ENCODE measurements at regions not wholly inside any gene's neighbourhood (a gene's known extent, or its start where the extent isn't known, plus 50 kb on each side); places are given as distances from the start of the nearest gene placed in this dataset.

GRCh38 chr2:207408086-207408794 is 121.5 kb upstream of the CREB1 start:
- Histone ChIP-seq H4K20me1 (ENCODE audit: insufficient read depth, low read length, poor library complexity, severe bottlenecking) (no peaks in the 10 kb centered on the region), H3K9me3 (ENCODE audit: insufficient read depth, low read depth, low read length) (no peaks in the 10 kb centered on the region), H3K4me1 (ENCODE audit: insufficient read depth, low read length, poor library complexity, severe bottlenecking) (peaks cover 5% of the 10 kb centered on the region), H3K36me3 (ENCODE audit: insufficient read depth, low read length) (no peaks in the 10 kb centered on the region), H3K9ac (ENCODE audit: low read depth, low read length, poor library complexity, severe bottlenecking) (no peak overlapping the region), H3K9me2 (replicated peaks; ENCODE audit: low read depth, low read length) (no peaks in the 10 kb centered on the region), H3K4me3 (ENCODE audit: low read length, poor library complexity, severe bottlenecking) (no peak overlapping the region), H3K4me2 (ENCODE audit: low read depth, low read length, poor library complexity, severe bottlenecking) (no peak overlapping the region), H3K79me2 (ENCODE audit: insufficient read depth, low read length) (no peaks in the 10 kb centered on the region), H3K27me3 (ENCODE audit: insufficient read depth, low read length, poor library complexity, severe bottlenecking) (no peaks in the 10 kb centered on the region), H2AFZ (ENCODE audit: low read length) (no peak overlapping the region; the same call in 1 of the 2 replicates), H3F3A (ENCODE audit: low read depth) (no peaks in the 10 kb centered on the region)
- no peak for TF ChIP-seq CTCF (conservative IDR thresholded peaks at IDR 0.05; ENCODE audit: low read length)
- no peak for TF ChIP-seq EZH2phosphoT487 (IDR thresholded peaks at IDR 0.05; ENCODE audit: borderline replicate concordance)

DNA sequence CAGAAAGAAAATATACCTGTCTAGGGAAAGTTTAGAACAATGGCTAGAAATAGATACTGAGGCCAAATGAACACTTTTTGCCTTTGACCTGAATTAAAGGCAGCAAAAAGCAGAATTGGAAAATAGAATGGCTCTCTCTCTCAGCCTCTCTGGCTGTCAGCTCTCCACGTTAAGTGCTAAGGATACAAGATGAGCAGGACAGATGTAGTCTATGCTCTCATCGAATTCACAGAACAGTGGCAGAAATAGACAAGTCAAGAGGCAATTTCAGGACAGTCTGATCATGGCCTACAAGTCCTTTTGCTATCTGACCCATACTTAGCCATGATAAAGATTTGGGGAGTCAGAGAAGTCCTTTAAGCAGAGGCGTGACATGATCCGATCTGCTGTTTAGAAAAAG is 120.2 kb upstream of the CREB1 start:
- Histone ChIP-seq H3K9me2 (replicated peaks; ENCODE audit: low read depth, low read length) (no peaks in the 10 kb centered on the region), H3K4me3 (ENCODE audit: low read length, poor library complexity, severe bottlenecking) (no peak overlapping the region), H3K9ac (ENCODE audit: low read depth, low read length, poor library complexity, severe bottlenecking) (no peak overlapping the region), H3K27me3 (ENCODE audit: insufficient read depth, low read length, poor library complexity, severe bottlenecking) (no peaks in the 10 kb centered on the region), H3F3A (ENCODE audit: low read depth) (no peaks in the 10 kb centered on the region), H4K20me1 (ENCODE audit: insufficient read depth, low read length, poor library complexity, severe bottlenecking) (no peaks in the 10 kb centered on the region), H3K4me2 (ENCODE audit: low read depth, low read length, poor library complexity, severe bottlenecking) (no peak overlapping the region), H3K79me2 (ENCODE audit: insufficient read depth, low read length) (no peaks in the 10 kb centered on the region), H3K36me3 (ENCODE audit: insufficient read depth, low read length) (no peaks in the 10 kb centered on the region), H2AFZ (ENCODE audit: low read length) (no peak overlapping the region), H3K9me3 (ENCODE audit: insufficient read depth, low read depth, low read length) (no peaks in the 10 kb centered on the region), H3K4me1 (ENCODE audit: insufficient read depth, low read length, poor library complexity, severe bottlenecking) (peaks cover 10% of the 10 kb centered on the region)
- TF ChIP-seq CTCF (conservative IDR thresholded peaks at IDR 0.05; ENCODE audit: low read length), result no peak
- no peak for TF ChIP-seq EZH2phosphoT487 (IDR thresholded peaks at IDR 0.05; ENCODE audit: borderline replicate concordance)

DNA sequence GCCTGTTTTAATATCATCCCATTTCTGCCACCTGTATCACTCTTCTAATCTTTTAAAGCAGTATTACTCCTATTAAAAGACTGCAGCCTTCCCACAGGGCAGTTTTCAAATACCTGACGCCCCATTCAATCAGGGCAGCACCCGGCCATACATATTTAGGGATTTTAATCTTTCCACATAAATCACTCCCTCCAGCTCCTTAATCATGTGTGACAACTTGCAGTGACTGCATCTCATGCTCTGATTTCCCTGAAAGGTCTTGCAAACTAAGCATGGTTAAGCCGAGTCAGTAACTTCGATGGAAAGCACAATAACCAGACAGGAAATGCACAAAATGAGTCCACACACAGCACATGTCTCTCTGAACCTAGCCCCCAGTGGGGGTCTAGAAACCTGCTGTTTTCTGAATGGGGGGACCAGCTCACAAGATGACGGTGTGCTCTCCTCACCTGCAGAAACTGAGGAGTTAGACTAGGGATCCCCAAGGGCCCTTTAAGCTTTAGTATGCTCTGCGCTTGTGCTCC is 116.9 kb upstream of the CREB1 start:
- Histone ChIP-seq H3K4me1 (ENCODE audit: insufficient read depth, low read length, poor library complexity, severe bottlenecking) (peaks cover 30% of the 10 kb centered on the region), H3K4me3 (ENCODE audit: low read length, poor library complexity, severe bottlenecking) (no peak overlapping the region), H3K9ac (ENCODE audit: low read depth, low read length, poor library complexity, severe bottlenecking) (no peak overlapping the region), H3K79me2 (ENCODE audit: insufficient read depth, low read length) (no peaks in the 10 kb centered on the region), H4K20me1 (ENCODE audit: insufficient read depth, low read length, poor library complexity, severe bottlenecking) (no peaks in the 10 kb centered on the region), H2AFZ (ENCODE audit: low read length) (no peak overlapping the region), H3K27me3 (ENCODE audit: insufficient read depth, low read length, poor library complexity, severe bottlenecking) (no peaks in the 10 kb centered on the region), H3K9me2 (replicated peaks; ENCODE audit: low read depth, low read length) (no peaks in the 10 kb centered on the region), H3F3A (ENCODE audit: low read depth) (no peaks in the 10 kb centered on the region), H3K9me3 (ENCODE audit: insufficient read depth, low read depth, low read length) (no peaks in the 10 kb centered on the region), H3K36me3 (ENCODE audit: insufficient read depth, low read length) (no peaks in the 10 kb centered on the region), H3K4me2 (ENCODE audit: low read depth, low read length, poor library complexity, severe bottlenecking) (no peak overlapping the region)
- TF ChIP-seq CTCF (conservative IDR thresholded peaks at IDR 0.05; ENCODE audit: low read length), result no peak
- TF ChIP-seq EZH2phosphoT487 (IDR thresholded peaks at IDR 0.05; ENCODE audit: borderline replicate concordance), result no peak

Measured in Loucy (cell line).